Liver (tissue), 7 donors: ENCODE measurements at regions not wholly inside any gene's neighbourhood (a gene's known extent, or its start where the extent isn't known, plus 50 kb on each side); places are given as distances from the start of the nearest gene placed in this dataset.

ENCODE experiments used
- DNase-seq: peaks from one replicate; pipeline ENCODE4 v3.0.0-alpha.2; 2017; ENCODE audit warnings: low spot score
- H3K27ac ChIP-seq, 2 donors: one replicate each; pipeline ENCODE4 v1.7.0; 2013; ENCODE audit warnings: inconsistent platforms in 2 of 2, low read length in 2 of 2, control low read depth in 1 of 2, low read depth in 1 of 2, mild to moderate bottlenecking in 1 of 2
- H3K27me3 ChIP-seq, 4 donors: one replicate each; pipeline versions ENCODE4 v1.6.1 to v1.7.0; 2013; ENCODE audit warnings: low read length in 3 of 4, inconsistent platforms in 1 of 4, mild to moderate bottlenecking in 1 of 4, moderate library complexity in 1 of 4; ENCODE audit not compliant: control insufficient read depth in 4 of 4, insufficient read depth in 4 of 4
- H3K36me3 ChIP-seq, 4 donors: one replicate each; pipeline versions ENCODE4 v1.6.1 to v1.7.0; 2013; ENCODE audit warnings: low read length in 3 of 4, mild to moderate bottlenecking in 3 of 4, low read depth in 1 of 4, moderate library complexity in 1 of 4; ENCODE audit not compliant: control insufficient read depth in 4 of 4, insufficient read depth in 3 of 4
- H3K4me1 ChIP-seq, 4 donors: one replicate each; pipeline versions ENCODE4 v1.6.1 to v1.7.0; 2013; ENCODE audit warnings: low read length in 3 of 4, mild to moderate bottlenecking in 3 of 4, moderate library complexity in 1 of 4; ENCODE audit not compliant: control insufficient read depth in 4 of 4, insufficient read depth in 4 of 4
- H3K4me3 ChIP-seq, 3 donors: one replicate each; pipeline versions ENCODE4 v1.6.1 to v1.7.0; 2013; ENCODE audit warnings: low read length in 3 of 3, control low read depth in 1 of 3, low read depth in 1 of 3, mild to moderate bottlenecking in 1 of 3
- H3K9ac ChIP-seq, 2 donors: one replicate each; pipeline ENCODE4 v1.7.0; 2013; ENCODE audit warnings: low read length in 2 of 2, mild to moderate bottlenecking in 2 of 2, moderate library complexity in 2 of 2, control low read depth in 1 of 2, low read depth in 1 of 2
- H3K9me3 ChIP-seq, 4 donors: one replicate each; pipeline versions ENCODE4 v1.6.1 to v1.7.0; 2013; ENCODE audit warnings: low read length in 3 of 4; ENCODE audit not compliant: control insufficient read depth in 4 of 4
- EGR1 ChIP-seq, 2 donors: IDR thresholded peaks; 2 replicates each; pipeline ENCODE4 v1.6.1; 2016 to 2018; ENCODE audit warnings: antibody characterized with exemption in 2 of 2, low read depth in 2 of 2
- FOXA1 ChIP-seq: IDR thresholded peaks from 2 replicates; pipeline ENCODE4 v1.6.1; 2016; ENCODE audit warnings: antibody characterized with exemption
- FOXA2 ChIP-seq: IDR thresholded peaks from 2 replicates; pipeline ENCODE4 v1.6.1; 2016; ENCODE audit warnings: antibody characterized with exemption
- GABPA ChIP-seq, 2 donors: IDR thresholded peaks in 1 of 2; conservative IDR thresholded peaks in 1 of 2; 2 replicates each; pipeline ENCODE4 v1.6.1; 2016; ENCODE audit warnings: antibody characterized with exemption in 2 of 2, mild to moderate bottlenecking in 1 of 2, moderate library complexity in 1 of 2
- JUND ChIP-seq, 2 donors: IDR thresholded peaks; 2 replicates each; pipeline ENCODE4 v1.6.1; 2016; ENCODE audit warnings: antibody characterized with exemption in 2 of 2
- NR2F2 ChIP-seq: IDR thresholded peaks from 2 replicates; pipeline ENCODE4 v1.6.1; 2016; ENCODE audit warnings: antibody characterized with exemption
- RAD21 ChIP-seq, 2 donors: IDR thresholded peaks; 2 replicates each; pipeline ENCODE4 v1.6.1; 2016; ENCODE audit warnings: antibody characterized with exemption in 2 of 2, mild to moderate bottlenecking in 2 of 2
- RXRA ChIP-seq, 2 donors: IDR thresholded peaks; 2 replicates each; pipeline ENCODE4 v1.6.1; 2017 to 2018; ENCODE audit warnings: antibody characterized with exemption in 2 of 2, mild to moderate bottlenecking in 1 of 2
- SP1 ChIP-seq: IDR thresholded peaks from 2 replicates; pipeline ENCODE4 v1.6.1; 2018; ENCODE audit warnings: antibody characterized with exemption, mild to moderate bottlenecking
- TAF1 ChIP-seq: conservative IDR thresholded peaks from 2 replicates; pipeline ENCODE4 v1.6.1; 2016; ENCODE audit warnings: antibody characterized with exemption, mild to moderate bottlenecking
- WGBS: extraction: QIAGEN DNeasy Blood & Tissue Kit; methylation state at CpG from one replicate; pipeline ENCODE4 v1.1.7; 2013; 5-methylcytosine and 5-hydroxymethylcytosine counted together
- TF ChIP-seq, protein P1 (sequence below): IDR thresholded peaks from 2 replicates; pipeline ENCODE4 v1.6.1; 2016; ENCODE audit warnings: antibody characterized with exemption
- TF ChIP-seq, protein P2 (sequence below): IDR thresholded peaks from 2 replicates; pipeline ENCODE4 v1.6.1; 2016; ENCODE audit warnings: antibody characterized with exemption
- TF ChIP-seq, protein P3 (sequence below): IDR thresholded peaks from 2 replicates; pipeline ENCODE4 v1.6.1; 2016; ENCODE audit warnings: antibody characterized with exemption, mild to moderate bottlenecking
- donor health status: healthy.
- donor health status: healthy.
- donor health status: healthy.
- donor health status: healthy.

GRCh38 chr1:17925290-17926237 lies 170.4 kb downstream of the ACTL8 start:
- WGBS = 44% methylated on average over 15 of the region's 15 CpGs
- no peak overlapping the region for H3K27ac ChIP-seq
- H3K4me1 ChIP-seq = no peaks in the 10 kb centered on the region
- no peak overlapping the region for H3K4me3 ChIP-seq
- no peak overlapping the region for H3K9ac ChIP-seq
- no peak for DNase-seq
- no peaks in the 10 kb centered on the region for H3K36me3 ChIP-seq
- H3K27me3 ChIP-seq = peaks cover 0 to 4% (median 2%) of the 10 kb centered on the region in 4 donors
- no peaks in the 10 kb centered on the region for H3K9me3 ChIP-seq
- TF ChIP-seq, protein P1, sequence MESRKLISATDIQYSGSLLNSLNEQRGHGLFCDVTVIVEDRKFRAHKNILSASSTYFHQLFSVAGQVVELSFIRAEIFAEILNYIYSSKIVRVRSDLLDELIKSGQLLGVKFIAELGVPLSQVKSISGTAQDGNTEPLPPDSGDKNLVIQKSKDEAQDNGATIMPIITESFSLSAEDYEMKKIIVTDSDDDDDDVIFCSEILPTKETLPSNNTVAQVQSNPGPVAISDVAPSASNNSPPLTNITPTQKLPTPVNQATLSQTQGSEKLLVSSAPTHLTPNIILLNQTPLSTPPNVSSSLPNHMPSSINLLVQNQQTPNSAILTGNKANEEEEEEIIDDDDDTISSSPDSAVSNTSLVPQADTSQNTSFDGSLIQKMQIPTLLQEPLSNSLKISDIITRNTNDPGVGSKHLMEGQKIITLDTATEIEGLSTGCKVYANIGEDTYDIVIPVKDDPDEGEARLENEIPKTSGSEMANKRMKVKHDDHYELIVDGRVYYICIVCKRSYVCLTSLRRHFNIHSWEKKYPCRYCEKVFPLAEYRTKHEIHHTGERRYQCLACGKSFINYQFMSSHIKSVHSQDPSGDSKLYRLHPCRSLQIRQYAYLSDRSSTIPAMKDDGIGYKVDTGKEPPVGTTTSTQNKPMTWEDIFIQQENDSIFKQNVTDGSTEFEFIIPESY = no peak
- no peak for TF ChIP-seq JUND (IDR thresholded peaks at IDR 0.05)
- TF ChIP-seq TAF1 = no peak
- TF ChIP-seq, protein P2, sequence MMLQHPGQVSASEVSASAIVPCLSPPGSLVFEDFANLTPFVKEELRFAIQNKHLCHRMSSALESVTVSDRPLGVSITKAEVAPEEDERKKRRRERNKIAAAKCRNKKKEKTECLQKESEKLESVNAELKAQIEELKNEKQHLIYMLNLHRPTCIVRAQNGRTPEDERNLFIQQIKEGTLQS = no peak
- TF ChIP-seq EGR1 (IDR thresholded peaks at IDR 0.05; ENCODE audit: low read depth in 2 of 2) = no peak
- no peak for TF ChIP-seq NR2F2
- TF ChIP-seq, protein P3, sequence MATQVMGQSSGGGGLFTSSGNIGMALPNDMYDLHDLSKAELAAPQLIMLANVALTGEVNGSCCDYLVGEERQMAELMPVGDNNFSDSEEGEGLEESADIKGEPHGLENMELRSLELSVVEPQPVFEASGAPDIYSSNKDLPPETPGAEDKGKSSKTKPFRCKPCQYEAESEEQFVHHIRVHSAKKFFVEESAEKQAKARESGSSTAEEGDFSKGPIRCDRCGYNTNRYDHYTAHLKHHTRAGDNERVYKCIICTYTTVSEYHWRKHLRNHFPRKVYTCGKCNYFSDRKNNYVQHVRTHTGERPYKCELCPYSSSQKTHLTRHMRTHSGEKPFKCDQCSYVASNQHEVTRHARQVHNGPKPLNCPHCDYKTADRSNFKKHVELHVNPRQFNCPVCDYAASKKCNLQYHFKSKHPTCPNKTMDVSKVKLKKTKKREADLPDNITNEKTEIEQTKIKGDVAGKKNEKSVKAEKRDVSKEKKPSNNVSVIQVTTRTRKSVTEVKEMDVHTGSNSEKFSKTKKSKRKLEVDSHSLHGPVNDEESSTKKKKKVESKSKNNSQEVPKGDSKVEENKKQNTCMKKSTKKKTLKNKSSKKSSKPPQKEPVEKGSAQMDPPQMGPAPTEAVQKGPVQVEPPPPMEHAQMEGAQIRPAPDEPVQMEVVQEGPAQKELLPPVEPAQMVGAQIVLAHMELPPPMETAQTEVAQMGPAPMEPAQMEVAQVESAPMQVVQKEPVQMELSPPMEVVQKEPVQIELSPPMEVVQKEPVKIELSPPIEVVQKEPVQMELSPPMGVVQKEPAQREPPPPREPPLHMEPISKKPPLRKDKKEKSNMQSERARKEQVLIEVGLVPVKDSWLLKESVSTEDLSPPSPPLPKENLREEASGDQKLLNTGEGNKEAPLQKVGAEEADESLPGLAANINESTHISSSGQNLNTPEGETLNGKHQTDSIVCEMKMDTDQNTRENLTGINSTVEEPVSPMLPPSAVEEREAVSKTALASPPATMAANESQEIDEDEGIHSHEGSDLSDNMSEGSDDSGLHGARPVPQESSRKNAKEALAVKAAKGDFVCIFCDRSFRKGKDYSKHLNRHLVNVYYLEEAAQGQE = no peak
- TF ChIP-seq FOXA2 = no peak
- no peak for TF ChIP-seq RAD21 (IDR thresholded peaks at IDR 0.05)
- no peak for TF ChIP-seq FOXA1

- no peak for DNase-seq
- no peaks in the 10 kb centered on the region for H3K4me1 ChIP-seq
- H3K27me3 ChIP-seq = peaks cover 0 to 6% (median 2%) of the 10 kb centered on the region in 4 donors
- TF ChIP-seq EGR1 (IDR thresholded peaks at IDR 0.05; ENCODE audit: low read depth in 2 of 2) (no peak), NR2F2 (no peak), GABPA (IDR thresholded peaks at IDR 0.05 in 1 of 2, conservative IDR thresholded peaks at IDR 0.05 in 1 of 2) (no peak), SP1 (no peak), RXRA (IDR thresholded peaks at IDR 0.05) (no peak), RAD21 (IDR thresholded peaks at IDR 0.05) (no peak), JUND (IDR thresholded peaks at IDR 0.05) (no peak)
- H3K4me3 ChIP-seq = no peak overlapping the region
- 75% methylated on average over 4 of the region's 4 CpGs for WGBS
- no peak overlapping the region for H3K9ac ChIP-seq
- no peak overlapping the region for H3K27ac ChIP-seq
- no peaks in the 10 kb centered on the region for H3K36me3 ChIP-seq
- H3K9me3 ChIP-seq = no peaks in the 10 kb centered on the region
Measured at GRCh38 chr1:17926906-17927305, 171.8 kb downstream of the ACTL8 start.
